HG03521 (cell line): ENCODE measurements at regions not wholly inside any gene's neighbourhood (a gene's known extent, or its start where the extent isn't known, plus 50 kb on each side); places are given as distances from the start of the nearest gene placed in this dataset.

Source experiments
- ATAC-seq: cut with Tn5 transposase; IDR thresholded peaks from one replicate; pipeline ENCODE4 v1.9.1; 2021; ENCODE audit warnings: mild to moderate bottlenecking, moderate library complexity; ENCODE audit not compliant: unreplicated experiment

DNA sequence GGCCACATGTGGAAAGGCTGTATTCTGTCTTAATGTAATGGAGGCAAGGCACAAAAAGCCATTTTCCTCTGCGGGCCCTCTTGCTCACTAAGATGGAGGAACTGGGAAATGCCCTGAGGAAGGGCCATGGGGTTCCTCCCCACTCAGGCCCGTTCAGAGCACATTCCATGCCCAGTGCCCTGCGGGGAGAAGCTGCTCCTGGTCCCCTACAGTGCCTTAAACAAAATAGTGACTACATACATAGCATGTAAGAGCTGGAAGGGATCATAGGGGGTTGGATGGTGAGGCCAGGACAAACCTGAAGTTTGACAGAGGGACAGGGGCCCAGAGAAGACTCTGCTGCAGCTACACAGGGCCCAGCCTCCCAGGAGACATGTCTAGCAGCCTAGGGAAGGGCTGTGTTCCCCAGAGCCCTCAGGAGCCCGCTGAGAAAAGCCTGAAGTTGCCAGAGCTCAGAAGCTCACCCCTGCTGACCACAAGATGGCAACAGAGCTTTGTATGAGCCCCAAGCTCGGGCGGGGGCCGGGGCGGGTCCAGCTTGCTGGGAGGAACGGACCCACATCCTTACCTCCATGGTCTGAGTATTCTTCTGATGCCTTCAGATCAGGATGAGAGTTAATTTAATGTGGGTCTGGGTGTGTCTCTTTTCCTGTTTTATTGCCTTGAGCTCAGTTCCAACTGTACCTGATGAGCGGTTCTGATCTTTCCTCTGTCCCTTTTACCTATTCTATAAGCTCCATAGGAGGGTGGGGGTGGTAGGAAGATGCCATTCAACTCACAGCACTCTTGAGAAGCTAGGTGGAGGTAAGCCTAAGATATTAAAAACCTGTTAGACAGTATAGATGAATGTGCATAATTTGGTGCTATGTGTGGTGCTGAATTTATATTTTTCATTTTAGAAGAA, 242.9 kb downstream of the CDC5L start:
- no peak for ATAC-seq

DNA sequence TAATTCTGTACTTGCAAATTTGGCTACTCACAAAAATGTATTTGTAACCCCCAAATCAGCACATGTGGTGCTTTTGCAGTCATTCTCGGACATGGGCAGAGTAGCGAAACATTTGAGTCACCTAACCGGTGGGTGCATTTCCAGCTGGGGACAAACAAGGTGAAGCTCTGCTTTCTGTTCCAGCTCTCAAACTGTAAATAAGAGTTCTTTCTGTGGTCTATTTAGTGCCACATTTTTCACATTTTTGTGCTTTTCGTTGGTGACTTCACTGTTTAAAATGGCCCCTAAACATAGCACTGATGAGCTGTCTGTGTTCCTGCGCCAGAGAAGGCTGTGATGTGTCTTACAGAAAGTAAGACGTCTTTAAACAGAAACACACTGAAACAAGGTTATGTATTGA, 244.5 kb downstream of the CDC5L start:
- no peak for ATAC-seq

DNA sequence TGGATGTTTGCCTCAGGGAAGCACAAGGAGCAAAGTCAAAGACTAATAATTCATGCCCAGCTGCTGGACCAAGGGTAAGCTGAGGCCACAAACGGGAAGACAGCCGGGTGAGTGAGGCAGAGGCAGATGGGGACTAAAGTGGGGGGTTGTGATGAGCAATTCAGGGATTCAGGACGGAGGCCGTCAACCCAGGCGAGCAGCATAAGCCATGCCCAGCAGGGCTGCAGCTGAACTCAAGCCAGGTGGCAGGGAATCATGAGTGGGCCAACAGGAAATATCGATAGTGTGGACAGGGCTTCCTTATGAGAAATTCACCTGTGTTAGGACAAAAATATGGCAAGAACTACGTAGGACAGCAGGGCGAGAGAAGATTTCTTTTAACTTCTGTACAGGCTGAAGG, 246.8 kb downstream of the CDC5L start:
- ATAC-seq = no peak

DNA sequence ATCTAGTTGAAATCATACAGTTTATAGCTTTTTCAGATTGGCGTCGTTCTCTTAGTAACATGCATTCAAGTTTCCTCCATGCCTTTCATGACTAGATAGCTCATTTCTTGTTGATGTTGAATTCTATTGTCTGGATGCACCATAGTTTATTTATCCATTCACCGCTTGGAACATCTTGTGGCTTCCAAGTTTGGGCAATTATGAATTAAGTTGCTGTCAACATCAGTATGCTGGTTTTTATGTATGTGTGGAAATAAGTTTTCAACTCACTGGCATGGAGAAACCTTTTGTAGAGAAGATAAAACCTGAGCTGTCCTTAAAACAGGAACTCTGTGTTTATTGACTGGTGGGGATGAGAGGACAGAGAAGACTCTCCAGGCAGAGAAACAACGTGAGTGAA, 248.0 kb downstream of the CDC5L start:
- ATAC-seq = no peak

DNA sequence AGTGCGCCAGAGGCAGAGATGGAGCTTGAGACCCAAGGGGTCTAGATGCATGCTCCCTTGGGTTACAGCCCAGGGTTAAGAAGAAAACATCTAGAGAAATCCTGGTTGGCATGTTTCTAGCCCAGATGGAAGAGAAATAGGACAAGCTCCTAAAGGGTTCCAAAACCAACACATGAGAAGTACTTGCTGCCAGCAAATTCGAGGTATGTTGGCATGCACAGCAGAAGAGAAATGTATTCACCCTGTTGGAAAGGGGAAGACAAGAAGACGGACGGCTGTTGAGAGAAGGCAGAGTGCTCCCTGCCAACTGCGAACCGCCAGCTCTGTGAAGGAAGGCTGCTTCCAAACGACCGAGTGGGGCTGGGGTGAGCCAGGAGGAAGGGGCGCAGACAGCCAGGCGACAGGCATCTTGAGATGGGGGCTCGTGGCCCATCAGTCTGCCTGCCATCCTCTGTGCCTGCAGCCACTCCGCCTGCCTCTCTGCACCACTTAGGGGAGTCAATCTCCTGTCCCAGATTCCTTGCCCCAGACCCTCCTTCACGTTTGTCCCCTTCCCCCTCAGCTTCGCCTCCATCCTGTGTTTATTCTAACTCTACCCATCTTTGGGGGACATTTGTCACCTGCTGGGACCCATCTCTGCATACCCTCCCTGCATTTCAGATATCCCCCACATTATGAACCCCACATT, 249.2 kb downstream of the CDC5L start:
- no peak for ATAC-seq

DNA sequence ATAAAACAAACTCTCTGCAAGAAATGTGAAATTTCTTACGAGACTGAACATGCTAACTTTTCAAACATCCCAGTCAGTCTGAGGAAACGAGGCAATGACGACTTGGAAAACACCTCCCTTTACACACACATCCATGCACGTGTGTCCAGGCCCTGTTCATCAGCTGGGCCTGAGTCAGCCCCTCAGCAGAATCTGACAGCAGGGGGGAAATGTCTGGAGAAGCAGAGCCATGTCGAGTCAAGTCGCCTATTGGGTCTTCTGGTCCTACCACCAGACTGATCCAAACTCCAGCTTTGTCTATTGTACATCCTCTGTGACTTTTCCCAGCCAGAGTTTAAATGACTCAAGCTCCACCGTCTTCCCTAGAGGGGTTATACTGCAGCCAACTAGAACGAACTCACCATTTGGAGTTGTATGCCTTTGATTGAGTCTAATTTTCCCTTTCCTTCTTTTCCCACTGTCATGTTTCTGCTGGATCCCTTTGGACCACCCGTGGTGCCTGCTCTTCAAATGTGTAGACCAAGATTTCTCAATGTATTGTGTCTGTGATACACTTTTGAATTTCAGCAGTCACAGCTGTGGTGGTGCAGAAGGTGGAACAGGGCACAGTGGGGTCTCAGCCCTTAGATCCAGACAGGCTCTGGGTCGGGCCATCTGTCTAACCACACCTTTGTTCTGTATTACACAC, 254.0 kb downstream of the CDC5L start:
- no peak for ATAC-seq

DNA sequence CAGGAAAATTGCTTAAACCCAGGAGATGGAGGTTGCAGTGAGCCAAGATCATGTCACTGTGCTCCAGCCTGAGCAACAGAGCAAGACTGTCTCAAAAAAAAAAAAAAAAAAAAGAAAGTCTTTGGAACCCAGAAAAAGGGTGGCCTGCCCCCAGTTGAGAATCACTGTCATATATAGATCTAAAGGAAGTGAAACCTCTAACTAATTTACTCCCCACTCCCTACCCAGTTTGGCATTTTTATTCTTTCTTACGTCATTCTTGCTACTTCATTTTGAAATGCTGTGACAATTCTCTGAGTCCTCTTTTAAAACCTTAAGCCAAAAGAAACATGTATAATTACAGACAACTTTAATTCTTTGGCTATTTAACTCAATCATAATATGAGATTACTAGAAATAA, 254.8 kb downstream of the CDC5L start:
- ATAC-seq = no peak

DNA sequence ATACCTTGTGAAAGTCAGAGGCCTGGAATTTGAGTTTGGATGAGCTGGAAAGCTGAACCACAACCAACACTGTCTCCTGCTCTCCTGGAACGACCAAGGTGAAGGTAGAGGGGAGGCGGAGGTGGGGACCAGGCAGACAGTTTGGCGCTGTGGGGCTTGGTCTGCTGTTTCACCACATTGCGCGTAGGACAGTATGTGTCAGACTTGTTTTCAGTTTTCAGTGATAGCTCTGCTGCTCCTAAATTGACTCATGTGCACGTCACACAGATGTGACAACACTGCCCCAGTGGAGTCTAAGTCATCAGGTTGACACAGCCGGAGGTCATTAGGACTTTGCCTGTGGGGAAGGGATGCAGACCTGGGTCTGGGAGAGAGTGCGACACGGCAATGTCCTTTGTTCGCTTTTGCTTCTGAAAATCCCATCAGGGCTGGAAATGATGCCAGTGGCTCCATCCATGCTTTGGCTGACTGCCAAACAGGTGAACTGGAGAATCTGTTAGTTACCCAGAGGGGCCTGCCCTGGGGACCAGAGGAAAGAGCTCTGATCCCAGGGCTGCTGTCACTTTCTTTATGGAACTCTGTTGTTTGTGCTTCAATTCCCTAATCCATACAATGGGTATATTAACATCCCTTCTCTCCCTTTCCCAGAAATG, 255.5 kb downstream of the CDC5L start:
- ATAC-seq = peak; percentile 64

DNA sequence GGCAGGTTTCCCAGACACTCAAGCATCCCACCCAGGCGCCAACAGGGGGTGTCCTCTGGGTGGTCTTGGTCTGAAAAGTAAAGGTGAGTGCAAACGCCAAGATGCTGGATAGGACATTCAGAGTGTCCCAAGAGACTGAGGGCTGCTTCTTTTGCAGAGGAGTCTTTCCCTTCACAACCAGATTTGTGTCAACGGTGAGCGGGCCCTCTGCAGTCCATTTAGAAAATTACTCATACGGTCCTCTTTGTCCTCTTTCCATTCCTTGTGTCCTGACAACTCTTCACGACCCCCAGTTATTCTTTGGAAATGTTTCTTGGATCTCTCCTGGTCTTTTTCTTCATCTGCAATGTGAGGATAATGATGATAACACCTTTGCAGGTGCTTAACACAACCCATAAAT, 257.8 kb downstream of the CDC5L start:
- ATAC-seq = no peak

DNA sequence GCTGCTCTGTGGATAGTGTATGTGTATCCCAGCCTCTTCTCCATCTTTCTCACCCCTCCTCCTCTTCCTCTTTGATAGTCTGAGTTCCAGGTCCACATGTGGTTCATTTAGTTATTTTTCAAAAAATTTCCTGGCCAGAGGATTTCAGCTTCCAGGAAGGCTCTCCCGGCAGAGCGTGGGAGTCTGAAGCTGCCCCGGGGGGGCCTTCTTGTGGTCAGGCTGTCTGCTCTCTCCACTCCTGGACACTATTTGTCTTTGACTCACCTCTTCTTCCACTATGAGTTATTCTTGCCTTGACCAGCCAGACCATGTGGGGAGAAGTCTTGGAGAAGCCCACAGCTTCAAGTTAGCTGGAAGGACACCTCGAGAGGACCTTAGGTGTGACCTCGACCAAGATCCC, 258.8 kb downstream of the CDC5L start:
- ATAC-seq = no peak

DNA sequence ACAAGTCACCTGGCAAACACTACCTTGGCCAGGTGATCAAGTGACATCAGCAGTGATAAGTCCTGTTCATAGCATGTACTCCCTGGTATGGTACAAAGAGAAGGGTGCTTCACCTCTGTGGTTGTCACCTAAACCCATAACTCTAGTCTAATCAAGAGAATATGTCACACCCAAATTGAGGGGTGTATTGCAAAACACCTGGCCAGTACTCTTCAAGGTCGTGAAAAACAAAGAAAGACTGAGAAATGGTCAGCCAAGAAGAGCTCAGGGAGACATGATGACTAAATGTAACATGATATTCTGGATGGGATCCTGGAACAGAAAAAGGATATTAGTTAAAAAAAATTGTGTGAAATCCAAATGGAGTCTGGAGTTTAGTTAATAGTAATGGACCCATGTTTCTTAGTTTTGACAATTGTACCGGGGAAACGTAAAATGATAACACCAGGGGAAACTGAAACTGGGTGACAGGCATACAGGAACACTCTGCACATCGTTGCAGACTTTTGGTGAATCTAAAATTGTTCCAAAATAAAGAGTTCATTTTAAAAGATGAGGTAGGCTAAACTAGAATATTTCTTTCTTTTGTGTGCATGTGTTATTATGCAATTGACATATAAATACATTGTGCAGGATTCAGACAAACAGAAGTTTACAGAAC, 262.0 kb downstream of the CDC5L start:
- ATAC-seq = no peak

DNA sequence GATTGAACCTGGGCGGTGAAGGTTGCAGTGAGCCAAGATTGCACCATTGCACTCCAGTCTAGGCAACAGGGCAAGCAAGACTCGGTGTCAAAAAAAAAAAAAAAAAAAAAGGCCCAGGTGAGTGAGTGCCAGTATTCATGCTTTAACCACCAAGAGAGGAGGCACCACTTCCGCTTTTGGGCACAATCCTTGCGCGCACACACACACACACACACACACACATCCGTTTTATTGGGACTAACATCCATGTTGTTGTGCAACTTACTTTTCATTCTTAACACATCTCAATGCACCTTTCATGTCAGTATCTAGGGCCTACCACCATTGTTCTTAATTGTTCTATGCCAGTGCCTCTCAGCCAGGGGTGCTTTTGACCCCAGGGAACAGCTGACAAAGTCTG, 263.0 kb downstream of the CDC5L start:
- no peak for ATAC-seq

DNA sequence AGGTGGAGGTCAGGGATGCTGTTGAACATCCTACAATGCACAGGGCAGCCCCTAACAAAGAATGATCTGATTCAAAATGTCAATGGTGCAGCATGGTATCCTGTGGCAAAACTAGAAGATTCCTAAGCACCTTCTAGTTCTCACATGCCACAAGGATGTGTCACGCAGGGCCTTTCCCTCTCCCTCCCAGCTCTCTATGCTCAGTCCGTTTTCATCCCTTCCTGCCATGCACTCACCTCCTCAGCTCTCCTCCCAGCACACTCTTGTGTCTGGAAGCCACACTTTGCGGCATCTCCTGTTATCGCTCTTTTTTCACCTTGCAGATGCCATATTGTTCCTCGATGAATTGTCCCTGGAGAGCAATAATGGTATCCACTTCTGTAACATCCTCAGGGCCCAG, 263.4 kb downstream of the CDC5L start:
- no peak for ATAC-seq

DNA sequence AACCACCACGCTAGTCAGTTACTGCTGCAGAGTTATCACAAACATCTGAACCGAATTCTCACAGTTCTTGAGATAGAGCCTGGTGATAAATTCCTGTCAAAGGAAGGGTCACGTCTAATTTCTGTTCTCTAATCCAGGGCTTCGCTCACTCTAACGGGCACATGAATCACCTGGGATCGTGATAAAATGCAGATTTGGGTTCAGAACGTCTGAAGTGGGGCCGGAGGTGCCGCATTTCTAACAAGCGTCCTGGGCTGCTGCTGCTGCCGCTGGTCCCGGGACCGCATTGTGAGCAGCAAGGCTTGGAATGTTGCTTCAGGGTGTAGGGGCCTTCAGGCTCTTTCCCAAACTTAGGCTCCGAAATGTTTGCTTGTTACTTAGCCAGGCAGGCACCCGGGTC, 264.1 kb downstream of the CDC5L start:
- no peak for ATAC-seq

DNA sequence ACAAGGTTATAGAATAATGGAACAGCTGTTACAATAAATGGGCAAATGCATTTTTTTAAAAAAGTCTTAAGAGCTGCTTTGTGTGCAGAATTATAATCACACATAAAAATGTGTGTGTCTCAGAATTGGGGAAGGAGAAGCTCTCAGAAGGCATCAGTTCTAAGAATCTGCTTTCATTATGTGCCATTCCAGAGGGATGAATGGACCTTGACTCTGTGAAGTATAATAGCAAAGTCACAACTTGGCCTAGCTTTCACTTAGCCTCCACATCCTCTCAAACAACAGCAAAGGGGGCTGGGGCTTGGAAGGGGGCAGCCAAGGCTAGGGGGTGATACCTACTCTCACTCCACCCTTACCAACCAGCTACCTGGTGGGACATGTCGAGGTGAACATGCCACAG, 265.0 kb downstream of the CDC5L start:
- no peak for ATAC-seq

DNA sequence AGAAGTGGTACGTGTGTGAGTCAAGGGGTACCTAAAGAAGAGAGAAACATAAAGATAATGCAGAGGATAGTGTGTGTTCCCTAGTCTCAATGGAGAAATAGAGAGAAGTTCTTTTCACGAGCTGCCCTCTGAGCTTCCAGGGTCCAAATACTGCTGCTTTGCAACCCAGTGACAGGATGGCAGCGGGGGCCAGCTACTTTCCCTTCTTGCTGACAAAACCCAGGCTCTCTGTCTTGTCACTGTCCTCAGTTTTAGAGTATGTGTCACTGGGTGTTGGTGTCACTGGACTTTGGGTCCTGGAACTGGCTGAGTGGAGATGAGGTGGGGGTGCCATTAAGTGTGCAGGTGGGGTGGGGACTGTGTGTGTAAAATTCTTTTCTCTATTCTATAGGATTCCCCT, 265.6 kb downstream of the CDC5L start:
- ATAC-seq = no peak

DNA sequence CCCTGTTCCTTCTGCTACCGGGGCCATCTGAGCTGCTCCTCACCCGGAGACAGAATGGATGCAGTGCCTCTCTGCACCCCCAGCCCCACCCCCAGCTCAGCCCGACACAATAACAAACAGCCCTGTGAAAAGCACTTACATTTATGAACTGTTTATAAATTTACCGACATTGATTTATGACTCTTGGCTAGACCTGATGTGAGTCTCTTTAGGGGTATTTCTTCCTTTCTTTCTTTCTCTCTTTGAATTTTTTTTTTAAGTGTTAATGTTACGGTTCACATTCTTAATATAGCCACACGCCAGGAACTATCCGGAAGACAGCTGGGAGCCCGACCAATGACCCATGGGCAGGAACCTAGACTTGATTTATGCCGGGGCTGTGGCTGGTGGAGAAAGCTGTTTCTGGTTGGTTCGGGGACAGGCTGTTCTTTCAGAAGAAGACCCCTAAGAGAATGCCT, 266.3 kb downstream of the CDC5L start:
- no peak for ATAC-seq

DNA sequence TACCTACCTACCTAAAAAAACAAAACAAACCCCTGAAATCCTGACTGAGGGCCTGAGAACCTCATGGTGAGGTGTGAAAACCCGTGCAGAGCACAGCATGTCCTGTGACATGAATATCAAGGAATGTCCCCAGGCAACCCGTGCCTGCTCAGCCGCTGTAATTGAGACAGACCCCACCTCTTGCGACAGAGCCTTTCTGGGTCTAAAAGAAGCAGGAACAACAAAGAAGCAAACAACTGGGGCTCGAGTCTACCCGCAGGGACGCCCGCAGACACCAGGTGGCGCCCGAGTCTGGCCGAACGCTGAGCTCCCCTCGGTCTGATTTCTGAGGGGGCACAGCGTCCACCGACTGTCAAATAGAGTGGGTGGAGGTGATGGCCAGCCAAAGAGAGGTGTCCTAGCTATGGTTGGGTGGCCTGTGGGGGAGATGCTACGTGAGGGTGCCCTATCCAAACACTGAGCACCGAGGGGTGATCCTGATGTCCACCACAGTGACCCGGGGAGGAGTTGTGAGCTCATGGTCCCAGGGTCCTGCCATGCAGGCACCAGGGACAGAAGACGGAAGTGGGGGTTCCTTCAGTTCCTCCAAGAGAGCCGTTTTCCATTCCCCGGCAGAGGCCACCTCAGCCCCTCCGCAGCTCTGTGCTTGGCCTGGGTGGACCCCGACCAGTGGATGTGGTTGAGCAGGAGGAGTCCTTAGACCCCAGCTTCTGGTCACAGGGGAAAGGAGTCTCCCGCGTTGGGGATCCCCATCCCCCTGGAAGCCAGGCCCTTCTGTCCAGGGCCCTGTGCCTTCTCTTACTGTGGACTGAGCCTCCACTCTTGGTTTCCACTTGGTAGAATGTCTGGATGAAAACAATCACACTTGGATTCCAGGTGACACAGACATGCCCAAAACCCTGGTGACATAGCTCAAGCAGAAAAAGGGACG, 268.2 kb downstream of the CDC5L start:
- no peak for ATAC-seq

DNA sequence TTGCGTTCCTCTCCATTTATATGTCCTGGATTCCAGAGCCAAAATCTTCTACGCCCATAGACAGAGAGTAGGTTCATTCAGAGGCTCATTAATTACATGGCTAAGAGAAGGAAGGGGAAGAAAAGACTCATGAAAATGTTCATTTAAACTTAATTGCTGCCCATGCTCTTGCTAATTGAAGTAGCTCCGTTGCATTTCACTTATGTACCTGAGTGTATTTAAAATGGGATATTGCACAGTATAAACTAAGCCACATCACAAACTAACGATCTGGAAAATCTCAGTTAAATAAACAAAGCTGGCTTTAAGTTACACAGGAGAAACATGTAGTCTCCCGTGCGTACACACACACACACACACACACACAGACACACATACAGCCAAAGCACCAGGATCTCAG, 269.2 kb downstream of the CDC5L start:
- no peak for ATAC-seq
